ENCODE measurements at regions not wholly inside any gene's neighbourhood (a gene's known extent, or its start where the extent isn't known, plus 50 kb on each side); places are given as distances from the start of the nearest gene placed in this dataset.
"Not testable (repeated sequence)": the region's sequence is repeated elsewhere in the genome, so short reads cannot be mapped to it uniquely, and the experiment has no call there.

DNA sequence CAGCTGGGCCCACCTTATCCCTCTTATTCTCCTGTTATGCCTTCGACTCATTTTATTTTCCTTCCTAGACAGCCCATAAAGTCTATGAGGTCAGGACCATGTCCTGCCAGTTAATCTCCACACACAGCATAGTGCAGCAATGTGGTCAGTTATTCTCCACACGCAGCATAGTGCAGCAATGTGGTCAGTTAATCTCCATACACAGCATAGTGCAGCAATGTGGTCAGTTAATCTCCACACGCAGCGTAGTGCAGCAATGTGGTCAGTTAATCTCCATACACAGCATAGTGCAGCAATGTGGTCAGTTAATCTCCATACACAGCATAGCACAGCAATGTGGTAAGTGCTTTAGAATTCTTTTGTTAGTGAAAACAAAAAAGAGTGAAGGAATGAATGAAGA lies 77.8 kb downstream of the TEX36 start:
- DNase-seq = no peak

DNA sequence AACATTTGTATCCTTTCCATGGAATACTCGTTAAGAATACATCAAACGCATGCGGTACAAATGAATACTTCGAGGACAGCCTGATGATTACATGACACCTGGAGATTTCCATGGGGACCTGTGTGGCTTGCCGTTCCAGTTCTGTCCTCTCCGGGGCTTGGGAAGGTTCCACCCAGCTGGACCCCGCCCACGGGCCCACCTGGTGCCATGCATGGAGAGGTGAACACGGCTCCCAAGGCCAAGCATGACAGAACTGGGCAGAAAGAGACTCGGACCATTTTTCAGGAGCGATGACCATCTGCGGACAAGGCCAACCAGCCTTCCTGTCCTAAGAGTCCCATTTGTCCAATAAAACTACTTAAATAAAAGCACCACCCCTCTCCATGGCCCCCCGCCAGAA lies 80.1 kb downstream of the TEX36 start:
- no peak for DNase-seq

DNA sequence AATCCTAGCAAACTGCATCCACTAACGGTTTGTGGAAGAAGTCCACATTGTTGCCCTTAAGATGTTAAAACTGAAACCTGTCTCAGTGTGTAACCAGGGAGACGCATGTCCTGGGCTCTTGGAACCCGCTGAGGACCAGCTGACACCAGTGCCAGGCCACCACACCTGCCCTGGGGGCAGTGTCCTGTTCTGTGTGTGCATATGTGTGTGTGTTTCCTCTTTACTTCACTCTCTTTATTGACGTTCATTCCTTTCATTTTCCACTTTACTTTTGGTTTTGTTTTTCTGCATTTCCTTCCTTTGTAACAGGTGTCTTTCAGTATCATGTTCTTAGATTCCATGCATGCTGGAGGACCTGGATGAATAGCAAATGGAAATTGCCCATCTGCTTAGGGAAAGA lies 83.8 kb downstream of the TEX36 start:
- no peak for DNase-seq

DNA sequence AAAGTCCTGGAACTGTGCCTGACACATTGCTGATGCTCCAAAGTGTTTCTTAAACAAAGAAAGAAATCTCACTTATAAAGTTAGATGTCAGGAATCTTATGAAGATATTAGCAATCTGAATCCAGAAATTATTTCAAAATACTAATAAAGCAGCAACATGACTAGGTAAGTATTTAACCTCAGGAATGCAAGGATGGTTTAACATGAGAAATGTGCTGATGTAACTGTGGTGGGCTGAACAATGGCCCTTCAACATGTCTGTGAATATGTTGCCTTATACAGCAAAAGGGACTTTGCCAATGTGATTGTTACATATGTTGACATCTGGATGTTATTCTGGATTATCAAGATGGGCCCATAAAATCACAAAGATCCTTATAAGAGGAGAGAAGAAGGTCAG lies 87.1 kb downstream of the TEX36 start:
- no peak for DNase-seq

DNA sequence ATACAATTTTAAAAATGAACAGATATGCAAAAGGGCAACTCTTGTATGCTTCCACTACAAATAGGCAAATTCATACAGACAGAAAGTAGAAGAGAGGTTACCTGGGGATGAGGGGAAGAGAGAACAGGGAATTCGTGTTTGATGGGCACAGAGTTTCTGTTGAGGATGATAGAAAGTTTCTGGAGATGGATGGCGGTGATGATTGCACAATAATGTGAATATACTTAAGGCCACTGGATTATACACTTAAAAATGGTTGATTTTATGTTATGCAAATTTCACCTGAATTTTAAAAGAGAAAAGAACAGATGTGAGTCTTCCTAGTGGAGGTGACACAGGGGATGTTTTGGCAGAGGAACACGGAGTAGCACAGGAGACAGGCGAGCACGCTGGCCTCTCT lies 89.3 kb downstream of the TEX36 start:
- DNase-seq = no peak

DNA sequence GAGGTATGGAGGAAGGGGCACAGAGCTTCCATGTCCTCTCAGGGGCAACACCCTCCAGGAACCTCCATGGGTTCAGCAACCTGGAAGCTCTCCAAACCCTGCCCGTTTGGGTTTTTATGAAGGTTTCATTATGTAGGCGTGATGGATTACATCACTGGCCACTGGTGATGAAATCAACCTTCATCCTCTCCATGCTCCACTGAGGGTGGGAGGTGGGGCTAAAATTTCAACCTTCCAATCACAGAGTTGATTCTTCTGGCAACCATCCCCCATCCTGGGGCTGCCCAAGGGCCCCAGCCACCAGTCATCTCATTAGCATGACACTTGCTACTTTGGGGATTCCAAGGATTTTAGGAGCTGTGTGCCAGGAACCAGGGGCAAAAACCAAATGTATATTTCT lies 90.1 kb downstream of the TEX36 start:
- no peak for DNase-seq

DNA sequence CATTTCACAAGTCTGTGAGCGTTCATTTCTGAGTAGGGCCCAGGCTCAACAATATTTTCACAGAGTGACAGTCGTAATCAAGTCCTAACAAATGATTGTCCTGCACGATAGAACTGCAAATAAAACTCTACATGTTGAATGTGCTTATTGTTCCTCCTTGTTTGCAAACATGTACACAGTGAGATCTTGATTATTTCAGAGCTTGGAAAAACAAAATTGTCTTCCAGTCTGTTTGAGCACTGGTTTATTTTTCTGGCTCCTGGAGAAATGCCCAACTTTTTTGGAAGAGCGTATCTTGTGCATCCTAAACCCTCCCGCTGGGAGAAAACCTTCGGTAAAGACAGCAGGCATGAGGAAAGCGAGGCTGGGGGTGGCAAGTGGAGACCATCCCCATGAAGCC lies 91.1 kb downstream of the TEX36 start:
- no peak for DNase-seq

DNA sequence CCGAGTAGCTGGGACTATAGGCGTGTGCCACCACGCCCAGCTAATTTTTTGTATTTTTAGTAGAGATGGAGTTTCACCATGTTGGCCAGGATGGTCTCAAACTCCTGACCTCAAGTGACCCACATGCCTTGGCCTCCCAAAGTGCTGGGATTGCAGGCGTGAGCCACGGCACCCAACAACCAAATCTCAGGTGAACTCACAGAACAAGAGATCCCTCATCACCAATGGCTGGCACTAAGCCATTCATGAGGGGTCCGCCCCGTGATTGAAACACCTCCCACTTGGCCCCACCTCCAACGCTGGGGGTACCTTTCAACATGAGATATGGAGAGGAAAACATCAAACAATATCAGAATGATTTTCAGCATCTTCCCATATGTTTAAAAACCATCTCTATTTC lies 94.2 kb downstream of the TEX36 start:
- DNase-seq = not testable (repeated sequence)

DNA sequence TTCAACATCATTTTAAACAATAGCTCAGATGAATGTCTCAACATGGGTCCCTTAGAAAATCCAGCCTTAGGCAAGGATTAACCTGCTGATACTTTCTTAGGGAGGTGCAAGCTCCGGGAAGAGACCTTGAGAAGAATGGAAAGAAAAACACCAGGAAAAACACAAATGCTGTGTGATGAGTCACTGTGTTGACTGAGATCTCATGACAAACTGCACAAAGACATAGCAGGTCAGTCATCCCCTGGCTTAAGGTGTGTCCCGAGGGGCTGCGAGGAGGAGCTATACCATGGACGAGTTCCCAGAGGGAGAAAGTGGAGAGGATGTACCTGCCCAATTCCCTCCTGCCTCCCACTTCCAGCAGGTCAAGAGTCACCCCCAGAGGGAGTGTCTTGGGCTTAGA lies 98.0 kb downstream of the TEX36 start:
- DNase-seq = no peak

DNA sequence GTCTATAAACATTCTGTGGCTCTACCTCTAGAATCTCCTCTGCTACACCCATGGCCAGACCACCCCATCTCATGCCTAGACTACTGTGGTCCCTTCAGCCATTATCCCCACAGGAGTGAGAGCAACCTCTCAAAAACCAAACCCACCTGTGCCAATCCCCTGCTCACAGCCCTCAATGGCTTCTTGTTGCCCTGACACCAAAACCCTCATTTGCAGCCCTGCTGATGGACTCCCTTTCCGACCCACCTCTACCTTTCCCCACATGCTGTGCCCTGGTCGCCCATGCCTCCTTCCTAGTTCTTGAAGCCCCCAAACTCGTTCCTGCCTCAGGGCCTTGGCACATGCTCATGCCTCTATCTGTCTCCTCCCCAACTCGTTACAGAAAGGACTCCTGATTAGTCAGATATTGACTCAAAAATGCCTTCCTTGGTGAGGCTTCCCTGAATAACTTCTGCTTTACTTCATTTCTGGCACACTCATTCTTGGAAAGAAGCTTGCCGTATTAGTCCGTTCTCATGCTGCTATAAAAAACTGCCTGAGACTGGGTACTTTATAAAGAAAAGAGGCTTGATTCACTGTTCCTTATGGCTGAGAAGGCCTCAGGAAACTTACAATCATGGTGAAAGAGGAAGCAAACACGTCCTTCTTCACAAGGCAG lies 104.2 kb downstream of the TEX36 start:
- no peak for DNase-seq

DNA sequence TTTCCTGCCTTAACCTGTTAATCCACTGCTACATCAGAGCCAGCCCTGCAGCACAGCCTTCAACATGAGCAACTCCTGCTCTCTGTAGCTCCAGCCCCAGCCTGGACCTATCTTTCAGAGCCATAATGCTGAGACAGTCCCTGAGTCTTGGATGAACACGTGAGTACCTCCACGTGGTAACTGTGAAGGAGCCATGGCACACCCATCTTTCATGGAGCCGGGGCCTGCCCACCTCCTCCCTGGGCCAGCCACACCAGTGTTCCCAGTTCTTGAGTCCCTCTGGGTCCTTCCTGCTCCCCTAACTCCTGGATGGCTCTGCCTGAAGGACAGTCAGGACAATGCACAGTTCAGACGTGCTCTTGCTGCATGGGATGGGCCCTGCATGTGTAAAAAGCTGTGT lies 107.1 kb downstream of the TEX36 start:
- no peak for DNase-seq

DNA sequence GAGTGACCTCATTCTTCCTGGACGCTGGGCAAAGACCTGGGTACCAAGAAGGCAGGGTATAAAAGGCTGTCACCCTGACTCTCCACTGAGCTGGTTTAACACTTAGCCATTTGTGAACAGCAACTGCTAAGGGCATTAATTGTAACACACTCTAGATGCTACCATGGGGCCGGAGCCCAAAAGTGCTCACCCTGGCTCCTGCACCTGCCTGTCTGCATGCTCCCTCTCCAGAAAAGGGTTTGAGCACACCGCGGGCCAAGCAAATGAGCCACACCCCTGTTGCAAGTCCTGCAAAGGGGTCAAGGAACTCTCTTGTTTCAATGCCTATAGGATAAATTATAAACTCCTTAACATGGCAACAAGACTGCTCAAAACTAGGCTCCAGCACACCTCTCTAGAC lies 114.8 kb downstream of the TEX36 start:
- no peak for DNase-seq

DNA sequence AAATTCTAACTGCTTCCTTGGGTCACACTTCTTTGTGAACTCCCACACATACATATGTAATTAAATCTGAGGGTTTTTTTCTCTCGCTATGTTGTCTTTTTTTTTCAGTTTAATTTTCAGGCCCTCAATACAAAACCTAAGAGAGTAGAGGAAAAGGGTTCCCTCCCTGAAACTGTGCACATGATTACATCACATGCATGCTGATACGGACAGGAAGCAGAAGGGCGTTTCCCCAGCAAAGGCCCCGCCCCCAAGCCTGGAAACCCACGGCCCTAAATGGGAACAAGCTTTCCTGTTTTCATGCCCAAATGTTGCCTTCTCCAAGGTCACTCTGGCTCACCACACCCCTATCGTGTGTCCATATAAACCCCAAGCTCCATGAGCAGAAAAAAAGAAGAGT lies 115.4 kb downstream of the TEX36 start:
- DNase-seq = no peak

DNA sequence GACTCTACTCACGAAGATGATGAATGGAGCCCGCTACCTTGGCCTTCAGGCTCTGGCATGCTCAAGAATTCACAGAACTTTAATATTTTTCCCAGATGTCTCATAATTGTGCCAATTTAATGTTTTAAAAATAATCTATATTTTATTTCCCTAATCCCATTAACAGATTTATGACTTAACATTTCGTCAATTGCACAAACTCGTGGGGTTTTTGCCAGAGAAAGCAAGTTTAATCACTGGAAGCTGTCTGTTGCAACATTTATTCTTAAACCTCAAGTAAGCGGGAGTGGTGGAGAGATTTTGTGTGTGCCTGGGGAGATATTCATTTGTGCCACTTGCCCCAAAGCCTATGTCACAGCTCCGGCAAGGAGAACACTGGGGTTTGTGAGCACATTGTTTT lies 117.9 kb downstream of the TEX36 start:
- DNase-seq = no peak

DNA sequence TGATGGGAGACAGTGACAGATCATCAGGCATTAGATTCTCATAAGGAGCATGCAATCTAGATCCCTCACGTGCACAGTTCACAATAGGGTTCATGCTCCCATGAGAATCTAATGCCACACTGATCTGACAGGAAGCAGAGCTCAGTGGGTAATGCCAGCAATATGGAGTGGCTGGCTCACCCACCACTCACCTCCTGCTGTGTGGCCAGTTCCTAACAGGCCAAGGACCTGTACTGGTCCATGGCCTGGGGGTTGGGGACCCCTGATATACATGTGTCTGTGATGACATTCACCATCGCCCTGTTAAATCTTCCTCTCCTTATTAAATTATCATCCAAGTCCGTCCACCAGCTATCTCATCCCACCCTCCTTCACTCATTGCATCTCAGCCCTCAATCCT lies 118.4 kb downstream of the TEX36 start:
- DNase-seq = no peak

DNA sequence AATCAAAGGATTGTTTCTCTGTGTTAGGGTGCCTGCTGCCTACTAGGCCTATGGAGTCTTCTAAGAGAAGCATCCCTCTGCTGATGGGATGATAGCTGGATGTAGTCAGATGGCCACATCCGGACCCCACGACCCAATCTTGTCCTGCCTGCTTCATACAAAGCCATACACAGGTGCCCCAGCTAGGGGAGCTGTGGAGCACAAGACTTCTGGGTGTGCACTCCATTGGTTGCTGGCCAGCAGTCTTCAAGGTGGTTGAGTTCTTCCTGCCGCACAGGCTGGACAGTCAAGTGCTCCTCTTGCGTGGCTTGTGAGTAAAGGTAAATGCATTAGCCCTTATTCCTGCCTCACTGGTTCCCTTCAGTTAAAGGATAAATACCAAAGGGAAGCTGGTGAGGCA lies 120.2 kb downstream of the TEX36 start:
- DNase-seq = no peak

DNA sequence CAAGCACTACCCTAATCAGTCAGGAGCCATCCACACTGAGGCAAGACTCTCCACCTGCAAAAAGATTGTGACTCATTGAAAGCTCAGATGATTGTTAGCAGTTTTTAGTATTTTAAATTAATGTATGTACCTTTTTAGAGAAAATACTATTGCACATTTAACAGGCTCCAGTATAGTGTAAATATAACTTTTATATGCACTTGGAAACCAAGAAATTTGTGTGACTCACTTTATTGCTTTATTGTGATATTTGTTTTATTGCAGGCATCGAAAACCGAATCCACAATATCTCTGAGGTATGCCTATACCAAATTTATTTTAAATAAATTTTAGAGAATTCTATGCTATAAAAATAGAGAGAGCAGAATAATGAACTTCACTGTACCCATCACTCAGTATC lies 122.0 kb downstream of the TEX36 start:
- DNase-seq = no peak

DNA sequence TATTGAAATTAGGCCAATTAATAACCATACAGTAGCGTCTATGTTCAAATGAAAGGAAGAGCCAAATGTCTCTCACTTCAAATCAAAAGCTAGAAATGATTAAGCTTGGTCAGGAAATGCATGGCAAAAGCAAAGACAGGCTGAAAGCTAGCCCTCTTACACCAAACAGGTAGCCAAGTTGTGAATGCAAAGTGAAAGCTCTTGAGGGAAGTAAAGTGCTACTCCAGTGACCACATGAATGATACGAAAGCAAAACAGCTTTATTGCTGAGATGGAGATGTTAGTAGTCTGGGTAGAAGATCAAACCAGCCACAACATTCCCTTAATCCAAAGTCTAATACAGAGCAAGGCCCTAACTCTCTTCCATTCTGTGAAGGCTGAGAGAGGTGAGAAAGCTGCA lies 123.8 kb downstream of the TEX36 start:
- no peak for DNase-seq

DNA sequence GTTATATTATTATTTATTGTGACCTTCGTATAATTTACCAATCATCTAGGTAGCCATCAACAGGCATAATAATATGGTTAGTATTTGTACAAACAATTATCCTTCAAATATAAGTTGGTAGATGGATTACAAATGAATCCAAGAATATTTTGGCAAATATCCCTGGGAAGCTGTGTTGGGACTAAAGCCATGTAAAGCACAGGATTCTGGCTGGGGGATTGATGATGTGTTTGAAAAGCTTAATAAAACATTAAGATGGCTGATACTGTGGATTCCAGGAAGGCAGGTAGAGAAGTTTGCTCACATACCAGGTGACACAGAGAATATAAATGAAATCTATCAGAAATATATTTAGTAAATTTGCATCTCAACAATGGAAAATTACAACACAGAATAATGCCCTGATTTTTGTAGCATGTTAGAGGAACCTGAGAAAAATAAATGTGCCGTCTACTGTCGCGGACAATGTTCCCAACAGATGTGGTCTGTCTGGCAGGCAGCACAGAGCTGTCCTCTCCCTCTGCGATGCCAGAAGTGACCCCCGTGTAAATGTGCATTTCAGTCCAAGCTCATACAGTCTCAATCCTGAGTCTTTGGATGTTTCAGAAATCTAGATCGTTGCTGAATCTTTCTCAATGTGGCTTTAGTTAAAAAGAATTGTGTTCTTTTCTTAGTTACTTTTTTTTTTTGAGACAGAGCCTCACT lies 125.0 kb downstream of the TEX36 start:
- DNase-seq = no peak

DNA sequence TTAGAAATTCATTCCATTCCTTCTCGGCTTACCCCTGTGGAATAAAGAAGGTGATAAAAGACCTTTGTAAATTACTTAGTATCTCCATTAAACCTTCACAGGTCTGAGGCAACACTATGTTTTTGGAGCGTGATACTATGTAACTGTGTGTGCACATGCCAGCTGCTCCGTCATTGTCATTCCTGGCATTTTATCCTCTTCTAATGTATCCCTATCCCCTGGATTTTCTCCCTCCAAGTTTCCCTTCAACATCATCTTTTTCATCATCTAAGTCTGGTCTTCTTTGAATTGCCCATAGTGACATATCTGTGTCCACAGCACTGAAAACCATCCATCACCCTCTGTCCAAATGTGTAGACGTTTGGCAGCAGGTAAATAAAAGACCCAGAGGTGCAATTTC lies 125.7 kb downstream of the TEX36 start:
- no peak for DNase-seq

DNA sequence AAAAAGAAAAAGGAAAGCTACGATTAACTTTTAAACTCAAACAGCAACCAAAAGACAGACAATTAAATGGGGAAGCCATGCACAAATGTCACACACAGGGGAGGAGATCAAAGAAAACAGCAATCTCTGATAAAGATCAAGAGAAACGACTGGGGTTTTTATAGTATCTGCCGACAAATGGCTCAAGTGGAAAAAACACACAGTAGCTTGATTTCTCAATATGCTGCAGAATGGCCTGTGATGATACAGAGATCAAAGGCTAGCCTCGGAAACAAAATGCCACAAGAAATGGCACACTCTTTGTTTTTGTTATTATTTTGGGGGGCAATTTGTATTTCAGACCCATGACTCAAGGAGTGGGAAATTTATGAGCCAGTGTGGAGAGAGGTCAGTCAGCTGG lies 126.1 kb downstream of the TEX36 start:
- no peak for DNase-seq

DNA sequence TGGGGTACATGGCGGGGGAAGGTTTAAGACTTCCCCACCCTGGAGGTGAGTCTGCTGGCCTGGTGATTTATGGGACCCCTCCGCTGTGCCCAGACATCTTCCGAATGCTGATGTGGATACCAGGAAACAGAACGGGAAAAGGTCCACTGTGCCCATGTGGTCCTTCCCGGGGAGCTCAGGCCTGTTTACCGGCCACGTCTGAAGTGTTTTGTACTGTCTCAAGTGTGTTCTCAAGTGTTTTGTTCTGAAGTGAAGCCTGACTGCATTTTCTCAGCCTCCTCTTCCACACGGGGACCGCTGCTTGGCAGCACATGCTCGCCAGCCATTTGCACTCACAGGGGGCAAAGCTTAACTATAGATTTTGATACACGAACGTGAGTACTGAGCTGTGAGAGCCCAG lies 127.2 kb downstream of the TEX36 start:
- no peak for DNase-seq

DNA sequence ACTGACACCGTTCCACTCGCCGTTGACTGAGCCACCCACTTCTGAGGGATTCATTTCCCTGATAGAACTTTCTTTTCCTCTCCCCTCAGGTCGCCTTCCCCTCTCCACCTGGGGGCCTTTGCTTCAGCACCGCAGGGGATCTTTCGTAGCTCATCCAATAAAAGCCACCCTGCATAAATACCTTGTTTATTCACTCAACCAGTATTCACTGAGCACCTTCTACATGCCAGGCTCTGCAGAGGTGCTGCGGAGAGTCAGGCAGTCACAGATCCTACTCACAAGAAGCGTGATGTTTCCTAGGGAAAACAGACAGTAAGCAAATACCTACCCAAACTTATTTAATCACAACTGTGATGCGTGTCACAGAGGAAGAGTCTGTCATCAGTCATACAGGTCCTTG lies 127.7 kb downstream of the TEX36 start:
- DNase-seq = no peak

DNA sequence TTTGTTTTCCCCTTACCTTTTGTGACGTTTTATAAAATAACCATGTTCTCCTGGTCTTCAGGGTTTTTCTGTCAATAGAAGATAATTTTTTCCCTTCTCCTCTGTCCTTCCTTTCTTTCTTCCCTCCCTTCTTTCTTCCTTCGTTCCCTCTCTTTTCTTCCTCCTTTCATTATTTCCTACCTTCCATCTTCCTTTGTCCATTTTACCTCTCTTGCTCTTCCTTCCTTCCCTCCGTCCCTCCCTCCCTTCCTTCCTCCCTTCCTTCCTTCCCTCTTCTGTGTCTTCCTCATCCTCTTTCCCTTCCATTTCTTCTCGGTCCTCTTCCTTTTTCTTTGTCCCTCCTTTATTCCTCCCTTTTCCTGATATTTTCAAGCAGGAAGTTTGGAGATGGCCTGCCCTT lies 128.2 kb downstream of the TEX36 start:
- no peak for DNase-seq

DNA sequence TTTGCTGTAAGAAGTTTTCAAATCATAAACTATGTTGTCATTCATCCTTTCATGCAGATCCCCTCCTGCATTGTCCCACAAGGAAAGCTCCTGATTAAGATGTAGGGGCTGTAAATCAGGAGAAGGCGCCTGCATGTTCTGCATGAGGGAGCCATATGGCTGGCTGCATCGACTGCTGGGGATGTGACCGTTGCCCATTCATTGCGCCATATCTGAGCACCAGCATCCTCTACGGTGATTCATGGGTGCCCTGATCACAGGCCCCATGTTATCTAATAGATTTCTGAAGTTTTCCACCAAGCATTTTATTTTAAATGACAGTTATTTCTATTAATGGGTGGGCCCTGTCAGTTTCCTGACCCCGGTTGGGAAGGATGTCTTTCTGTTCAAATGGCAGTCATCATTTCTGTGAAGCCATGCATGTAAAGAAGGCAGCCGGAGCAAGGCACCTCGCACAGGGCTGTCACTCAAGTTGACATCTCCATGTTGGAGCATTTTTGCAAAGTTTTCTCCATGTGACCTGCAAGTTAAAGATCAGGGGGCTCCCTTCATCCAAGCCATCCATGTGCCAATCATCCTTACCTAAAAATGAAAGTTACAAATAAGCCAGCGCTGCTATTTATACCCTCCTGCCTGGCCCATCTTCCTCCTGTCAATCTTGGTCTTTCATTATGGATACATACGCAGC lies 128.8 kb downstream of the TEX36 start:
- no peak for DNase-seq

Data from NCI-H1436 (cell line).